Esophagus squamous epithelium (tissue), 5 donors: ENCODE measurements at regions not wholly inside any gene's neighbourhood (a gene's known extent, or its start where the extent isn't known, plus 50 kb on each side); places are given as distances from the start of the nearest gene placed in this dataset.

Source experiments
- DNase-seq: peaks from one replicate; lab custom pipeline; 2025; lab: John Stamatoyannopoulos, UW
- H3K27ac ChIP-seq, 4 donors: fragments of 200-600 bp; sonication (generic); one replicate each; pipeline ENCODE4 v1.5.1; 2016 to 2019; ENCODE audit warnings: mild to moderate bottlenecking in 1 of 4
- H3K27me3 ChIP-seq, 4 donors: fragments of 200-600 bp; sonication (generic); 1 replicate in 3 of 4; 2 replicates in 1 of 4; pipeline versions ENCODE4 v1.5.1 to v1.6.0; 2017 to 2021; ENCODE audit warnings: antibody characterized with exemption in 1 of 4
- H3K36me3 ChIP-seq, 3 donors: fragments of 200-600 bp; sonication (generic); one replicate each; pipeline ENCODE4 v1.5.1; 2016 to 2019
- H3K4me1 ChIP-seq, 3 donors: fragments of 200-600 bp; sonication (generic); one replicate each; pipeline ENCODE4 v1.5.1; 2017 to 2019
- H3K4me3 ChIP-seq, 4 donors: fragments of 200-600 bp; sonication (generic); 1 replicate in 3 of 4; 2 replicates in 1 of 4; pipeline ENCODE4 v1.5.1; 2016 to 2019; ENCODE audit warnings: mild to moderate bottlenecking in 2 of 4, moderate library complexity in 1 of 4
- H3K9me3 ChIP-seq, 3 donors: fragments of 200-600 bp; sonication (generic); one replicate each; pipeline ENCODE4 v1.5.1; 2016 to 2019
- POLR2A ChIP-seq, 4 donors: fragments of 450-650 bp; IDR thresholded peaks; one replicate each; pipeline ENCODE4 v1.6.1; 2017; ENCODE audit warnings: antibody characterized with exemption in 4 of 4, mild to moderate bottlenecking in 4 of 4, moderate library complexity in 3 of 4
- WGBS, 2 donors: methylation state at CpG; one replicate each; pipeline ENCODE4 v1.1.5; 2018; 5-methylcytosine and 5-hydroxymethylcytosine counted together
- intact Hi-C: fragments of 100-400 bp; cut with DNase I; formaldehyde crosslinking; loops from one replicate; pipeline ENCODE4 v1.15.0; 2022
- TF ChIP-seq, protein P1 (sequence below), 6 experiments: fragments of 450-650 bp in 4 of 6; fragments of 200-600 bp in 2 of 6; sonication (generic) in 2 of 6; IDR thresholded peaks; one replicate each; pipeline ENCODE4 v1.5.1; 2016 to 2019; ENCODE audit warnings: antibody characterized with exemption in 6 of 6, mild to moderate bottlenecking in 4 of 6, moderate library complexity in 4 of 6
- donor health status: DM: yes; HTN: yes; CAD: no.

DNA sequence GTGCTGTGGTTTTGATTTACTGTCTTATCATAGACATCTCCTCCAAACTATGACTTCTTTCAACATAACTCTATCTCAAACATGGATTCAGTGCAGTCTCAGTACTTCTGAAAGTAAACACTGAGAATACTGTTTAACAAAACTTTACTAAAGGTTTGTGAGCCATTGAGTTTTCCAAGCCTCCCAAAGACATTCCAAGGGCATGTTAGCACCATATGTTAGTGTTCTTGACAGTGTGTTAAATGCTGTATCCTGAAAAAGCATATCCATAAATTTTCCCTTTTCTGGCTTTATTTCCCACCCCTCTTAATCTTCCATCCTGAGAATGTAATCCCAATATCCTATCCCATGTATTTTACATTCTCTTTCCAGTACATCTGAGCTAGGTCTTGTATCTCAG is 446.8 kb upstream of the CXADR start:
- no peak overlapping the region for H3K4me3 ChIP-seq
- intact Hi-C loops: no loop called here
- no peak for TF ChIP-seq POLR2A (IDR thresholded peaks at IDR 0.05)
- TF ChIP-seq, protein P1, sequence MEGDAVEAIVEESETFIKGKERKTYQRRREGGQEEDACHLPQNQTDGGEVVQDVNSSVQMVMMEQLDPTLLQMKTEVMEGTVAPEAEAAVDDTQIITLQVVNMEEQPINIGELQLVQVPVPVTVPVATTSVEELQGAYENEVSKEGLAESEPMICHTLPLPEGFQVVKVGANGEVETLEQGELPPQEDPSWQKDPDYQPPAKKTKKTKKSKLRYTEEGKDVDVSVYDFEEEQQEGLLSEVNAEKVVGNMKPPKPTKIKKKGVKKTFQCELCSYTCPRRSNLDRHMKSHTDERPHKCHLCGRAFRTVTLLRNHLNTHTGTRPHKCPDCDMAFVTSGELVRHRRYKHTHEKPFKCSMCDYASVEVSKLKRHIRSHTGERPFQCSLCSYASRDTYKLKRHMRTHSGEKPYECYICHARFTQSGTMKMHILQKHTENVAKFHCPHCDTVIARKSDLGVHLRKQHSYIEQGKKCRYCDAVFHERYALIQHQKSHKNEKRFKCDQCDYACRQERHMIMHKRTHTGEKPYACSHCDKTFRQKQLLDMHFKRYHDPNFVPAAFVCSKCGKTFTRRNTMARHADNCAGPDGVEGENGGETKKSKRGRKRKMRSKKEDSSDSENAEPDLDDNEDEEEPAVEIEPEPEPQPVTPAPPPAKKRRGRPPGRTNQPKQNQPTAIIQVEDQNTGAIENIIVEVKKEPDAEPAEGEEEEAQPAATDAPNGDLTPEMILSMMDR (IDR thresholded peaks at IDR 0.05): no peak
- no peak overlapping the region for H3K27ac ChIP-seq
- H3K9me3 ChIP-seq: no peaks in the 10 kb centered on the region
- H3K27me3 ChIP-seq: no peaks in the 10 kb centered on the region
- peaks cover 0 to 8% (median 0%) of the 10 kb centered on the region in 3 donors for H3K4me1 ChIP-seq
- no peak for DNase-seq
- no peaks in the 10 kb centered on the region for H3K36me3 ChIP-seq

DNA sequence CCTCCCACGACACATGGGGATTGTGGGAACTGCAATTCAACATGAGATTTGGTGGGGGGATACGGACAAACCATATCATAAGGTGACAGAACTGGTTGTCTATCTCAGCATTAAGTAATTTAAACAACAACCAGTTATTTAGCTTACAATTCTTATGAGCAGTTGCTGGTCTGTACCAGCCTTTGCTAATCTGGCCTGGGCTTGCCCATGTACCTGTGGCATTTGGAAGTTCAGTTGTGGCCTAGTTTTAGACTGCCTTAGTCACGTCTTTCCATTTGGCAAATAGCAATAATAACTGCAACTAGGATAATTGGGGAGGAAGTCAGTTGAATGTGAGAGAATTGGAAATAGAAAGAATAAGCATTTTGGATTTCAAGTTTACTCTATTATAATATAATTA is 441.8 kb upstream of the CXADR start:
- no peak for DNase-seq
- H3K27me3 ChIP-seq: no peaks in the 10 kb centered on the region
- no peak for TF ChIP-seq POLR2A (IDR thresholded peaks at IDR 0.05)
- TF ChIP-seq, protein P1 (IDR thresholded peaks at IDR 0.05): no peak
- WGBS, 2 donors: 41 to 62% methylated on average over 2 to 3 of the region's 3 CpGs
- H3K9me3 ChIP-seq: no peaks in the 10 kb centered on the region
- H3K27ac ChIP-seq: peak overlapping the region in 2 of 4 donors; percentile 22 to 56
- peaks cover 0 to 8% (median 0%) of the 10 kb centered on the region in 3 donors for H3K4me1 ChIP-seq
- intact Hi-C loops: no loop called here
- no peak overlapping the region for H3K4me3 ChIP-seq
- no peaks in the 10 kb centered on the region for H3K36me3 ChIP-seq

DNA sequence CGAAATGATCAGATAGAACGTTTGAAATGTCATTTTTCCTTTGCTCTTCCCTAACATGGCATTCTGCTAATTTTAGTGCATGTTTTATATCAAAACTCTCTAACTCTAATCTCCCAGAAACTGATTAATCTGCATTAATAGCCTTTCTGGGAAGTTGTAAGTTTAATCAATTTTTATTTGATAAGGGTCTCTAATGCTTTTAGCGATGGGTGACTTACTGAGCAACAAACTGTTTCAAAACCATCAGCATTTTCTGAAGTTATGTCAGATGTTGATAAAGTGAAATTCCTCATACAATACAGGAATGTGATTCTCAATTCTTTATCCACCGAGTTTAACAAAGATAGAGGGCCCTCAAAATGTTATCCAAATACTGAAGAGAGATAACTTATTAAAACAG is 431.6 kb upstream of the CXADR start:
- H3K9me3 ChIP-seq: no peaks in the 10 kb centered on the region
- 79 to 84% methylated on average over 4 of the region's 4 CpGs for WGBS, 2 donors
- peaks cover 0 to 9% (median 0%) of the 10 kb centered on the region in 3 donors for H3K4me1 ChIP-seq
- no peak for DNase-seq
- TF ChIP-seq, protein P1 (IDR thresholded peaks at IDR 0.05): no peak
- no peak for TF ChIP-seq POLR2A (IDR thresholded peaks at IDR 0.05)
- H3K27ac ChIP-seq: no peak overlapping the region
- no peaks in the 10 kb centered on the region for H3K27me3 ChIP-seq
- intact Hi-C loops: no loop called here
- H3K4me3 ChIP-seq: no peak overlapping the region
- H3K36me3 ChIP-seq: no peaks in the 10 kb centered on the region

DNA sequence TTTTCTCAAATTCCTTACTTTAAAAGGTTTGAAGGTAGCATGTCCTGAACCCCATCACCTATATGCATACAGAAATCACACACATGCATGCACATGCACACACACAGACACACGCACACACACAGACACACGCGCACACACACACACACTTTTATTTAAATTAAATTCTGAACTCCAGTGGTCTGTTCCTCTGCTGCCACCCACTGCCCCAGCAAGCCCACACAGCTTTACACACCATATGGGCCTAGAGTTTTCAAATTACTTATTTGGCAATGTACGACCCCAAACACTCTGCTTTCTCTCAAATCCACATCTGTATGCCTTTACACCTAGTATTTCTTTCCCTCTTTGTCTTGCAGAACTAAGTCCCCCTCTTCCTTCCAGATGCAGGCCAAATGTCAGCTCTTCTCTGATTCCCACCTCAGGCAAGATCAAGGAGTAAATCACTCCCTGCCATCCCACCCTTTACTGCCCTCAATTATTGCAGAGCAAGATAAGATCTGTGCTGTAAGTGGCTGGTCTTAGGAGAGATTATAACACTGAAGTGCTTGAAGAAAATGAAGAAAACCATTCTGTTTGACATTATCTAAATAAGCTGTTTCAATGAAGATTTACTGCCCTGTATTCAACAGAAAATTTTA is 429.9 kb upstream of the CXADR start:
- Histone ChIP-seq H3K9me3 (no peaks in the 10 kb centered on the region), H3K36me3 (no peaks in the 10 kb centered on the region), H3K4me3 (no peak overlapping the region), H3K27me3 (no peaks in the 10 kb centered on the region), H3K4me1 (peaks cover 0 to 10% (median 0%) of the 10 kb centered on the region in 3 donors), H3K27ac (no peak overlapping the region)
- no peak for DNase-seq
- intact Hi-C loops: no loop called here
- 68 to 89% methylated on average over 4 of the region's 4 CpGs for WGBS, 2 donors
- TF ChIP-seq, protein P1 (IDR thresholded peaks at IDR 0.05): no peak
- no peak for TF ChIP-seq POLR2A (IDR thresholded peaks at IDR 0.05)

DNA sequence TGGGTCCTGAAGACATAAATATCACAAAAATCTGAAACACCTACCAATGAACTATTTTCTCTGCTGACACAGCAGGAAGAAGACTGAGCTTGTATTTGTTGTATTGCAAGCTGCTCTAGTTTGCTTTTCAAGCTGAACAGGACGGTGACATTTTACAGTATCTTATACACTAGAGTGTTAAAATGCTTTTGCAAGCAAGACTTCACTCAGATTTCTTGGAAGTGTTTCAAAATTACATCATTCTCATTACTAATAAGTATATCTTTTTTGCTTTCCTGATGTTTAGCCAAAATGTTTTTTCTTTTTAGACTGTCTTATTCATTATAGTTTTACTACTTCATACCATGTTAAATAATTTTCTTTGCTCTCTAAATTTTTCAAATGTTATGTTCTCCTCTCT is 427.1 kb upstream of the CXADR start:
- WGBS, 2 donors: 21 to 25% methylated on average over 1 of the region's 1 CpG
- no peaks in the 10 kb centered on the region for H3K9me3 ChIP-seq
- H3K4me3 ChIP-seq: no peak overlapping the region
- H3K27ac ChIP-seq: no peak overlapping the region
- H3K36me3 ChIP-seq: no peaks in the 10 kb centered on the region
- no peaks in the 10 kb centered on the region for H3K27me3 ChIP-seq
- DNase-seq: no peak
- intact Hi-C loops: no loop called here
- no peak for TF ChIP-seq POLR2A (IDR thresholded peaks at IDR 0.05)
- TF ChIP-seq, protein P1 (IDR thresholded peaks at IDR 0.05): no peak
- peaks cover 0 to 23% (median 0%) of the 10 kb centered on the region in 3 donors for H3K4me1 ChIP-seq
